HepG2 (cell line): ENCODE measurements at regions not wholly inside any gene's neighbourhood (a gene's known extent, or its start where the extent isn't known, plus 50 kb on each side); places are given as distances from the start of the nearest gene placed in this dataset.

Experiments
- ATAC-seq: fragments of 200-7000 bp; cut with Tn5 transposase; 3 replicates; pipeline ENCODE4 v1.9.1; 2020; ENCODE audit warnings: mild to moderate bottlenecking, moderate library complexity
- BruUV-seq: library from RNA; stranded (reverse); fragments of 400-500 nt; replicated peaks from 2 replicates; lab custom pipeline; 2021; lab: Mats Ljungman, UMichigan
- CTCF ChIA-PET: fragments of 300-600 bp; formaldehyde crosslinking; extraction: SDS; loops from one replicate; lab custom pipeline; 2021; ENCODE audit warnings: low total read pairs, inconsistent platforms, low intra/inter-chr PET ratio; lab: Yijun Ruan, JAX
- POLR2A ChIA-PET: fragments of 350-600 bp; sonication (Branson Sonifier 250); formaldehyde crosslinking; loops from one replicate; lab custom pipeline; 2020; ENCODE audit warnings: antibody characterized with exemption, inconsistent platforms; lab: Yijun Ruan, JAX
- DNase-seq: peaks from one replicate; pipeline ENCODE4 v3.0.0-alpha.2; 2015; ENCODE audit warnings: low spot score
- FAIRE-seq: peaks from 3 replicates; lab custom pipeline; 2011; peaks lifted over from hg19 to GRCh38; lab: Jason Lieb, UNC
- H2AFZ ChIP-seq: one replicate; pipeline ENCODE4 v1.6.1; 2011; ENCODE audit warnings: low read length, inconsistent platforms
- H3K27ac ChIP-seq: fragments of 300-600 bp; 3 replicates; pipeline ENCODE4 v1.8.0; 2011; ENCODE audit warnings: mixed run types, mild to moderate bottlenecking, mixed read lengths, low read length, inconsistent platforms; ENCODE audit not compliant: insufficient read depth; ENCODE audit errors: extremely low read length
- H3K27me3 ChIP-seq, 2 experiments: fragments of 200-600 bp in 1 of 2; 2 replicates in 1 of 2; 3 replicates in 1 of 2; pipeline versions ENCODE4 v1.6.0 to v1.8.0; 2011; ENCODE audit warnings: low read length in 2 of 2, mild to moderate bottlenecking in 2 of 2, moderate library complexity in 2 of 2, inconsistent platforms in 1 of 2; ENCODE audit not compliant: insufficient read depth in 2 of 2, control insufficient read depth in 1 of 2
- H3K36me3 ChIP-seq, 2 experiments: fragments of 200-600 bp in 1 of 2; replicated peaks in 1 of 2; 2 replicates in 1 of 2; 3 replicates in 1 of 2; pipeline versions ENCODE4 v1.5.1 to v1.8.0; 2011; ENCODE audit warnings: low read length in 2 of 2, inconsistent platforms in 1 of 2; ENCODE audit not compliant: insufficient read depth in 2 of 2, control insufficient read depth in 1 of 2
- H3K4me1 ChIP-seq: 2 replicates; pipeline ENCODE4 v1.5.1; 2012; ENCODE audit warnings: low read length, inconsistent platforms; ENCODE audit not compliant: insufficient read depth
- H3K4me2 ChIP-seq: 2 replicates; pipeline ENCODE4 v1.6.0; 2011; ENCODE audit warnings: low read depth, low read length, inconsistent platforms
- H3K4me3 ChIP-seq, 3 experiments: fragments of 200-600 bp in 1 of 3; sonication (generic), shearing (Covaris generic) in 1 of 3; replicated peaks in 1 of 3; 2 replicates each; pipeline ENCODE4 v1.5.1; 2011 to 2016; ENCODE audit warnings: low read length in 3 of 3, inconsistent platforms in 2 of 3, low read depth in 2 of 3, mild to moderate bottlenecking in 2 of 3, control low read depth in 1 of 3, mixed read lengths in 1 of 3; ENCODE audit not compliant: insufficient read depth in 1 of 3
- H3K79me2 ChIP-seq: one replicate; pipeline ENCODE4 v1.6.1; 2011; ENCODE audit warnings: low read length, inconsistent platforms; ENCODE audit not compliant: insufficient read depth
- H3K9ac ChIP-seq: 2 replicates; pipeline ENCODE4 v1.6.0; 2011; ENCODE audit warnings: mild to moderate bottlenecking, low read depth, low read length, inconsistent platforms; ENCODE audit not compliant: insufficient read depth
- H3K9me3 ChIP-seq: 2 replicates; pipeline ENCODE4 v1.5.1; 2012; ENCODE audit warnings: mild to moderate bottlenecking, low read length
- H4K20me1 ChIP-seq: 2 replicates; pipeline ENCODE4 v1.6.0; 2011; ENCODE audit warnings: inconsistent platforms, mild to moderate bottlenecking, low read length, moderate library complexity; ENCODE audit not compliant: insufficient read depth
- IRF2 ChIP-seq: IDR thresholded peaks from 2 replicates; pipeline ENCODE4 v1.6.1; 2018; ENCODE audit warnings: missing genetic modification reagents, missing compliant biosample characterization
- MATR3 ChIP-seq: sonication (generic); formaldehyde crosslinking; IDR thresholded peaks from 2 replicates; pipeline ENCODE4 v1.4.0; 2020; ENCODE audit warnings: missing genetic modification reagents
- MYPOP ChIP-seq: sonication (generic); formaldehyde crosslinking; IDR thresholded peaks from 2 replicates; pipeline ENCODE4 v1.8.1; 2023; ENCODE audit warnings: mild to moderate bottlenecking, moderate library complexity, missing genetic modification reagents
- PCBP1 ChIP-seq: fragments of 200-400 bp; formaldehyde crosslinking; IDR thresholded peaks from 2 replicates; pipeline ENCODE4 v1.6.1; 2017; ENCODE audit warnings: mild to moderate bottlenecking, low read depth, low read length, borderline replicate concordance
- RAD21 ChIP-seq: fragments of 450-650 bp; formaldehyde crosslinking; IDR thresholded peaks from 2 replicates; pipeline ENCODE4 v1.5.0; 2020; ENCODE audit warnings: mild to moderate bottlenecking
- SALL1 ChIP-seq: sonication (generic); formaldehyde crosslinking; IDR thresholded peaks from 2 replicates; pipeline ENCODE4 v1.8.0; 2022; ENCODE audit warnings: mild to moderate bottlenecking, missing genetic modification reagents
- SMC3 ChIP-seq: IDR thresholded peaks from 2 replicates; pipeline ENCODE4 v1.6.1; 2011; ENCODE audit warnings: low read length, improper control_type of control experiment
- TP53 ChIP-seq: sonication (generic); formaldehyde crosslinking; conservative IDR thresholded peaks from 2 replicates; pipeline ENCODE4 v1.4.0; 2020; ENCODE audit warnings: missing genetic modification reagents
- XRCC5 ChIP-seq: fragments of 200-400 bp; formaldehyde crosslinking; optimal IDR thresholded peaks from 2 replicates; pipeline ENCODE3; 2017; ENCODE audit warnings: mild to moderate bottlenecking, low read length
- ZNF784 ChIP-seq: sonication (generic); formaldehyde crosslinking; IDR thresholded peaks from 2 replicates; pipeline ENCODE4 v1.5.1; 2020; ENCODE audit warnings: missing genetic modification reagents, mild to moderate bottlenecking, borderline replicate concordance
- WGBS: methylation state at CpG from one replicate; pipeline ENCODE4 v1.1.6; 2017; ENCODE audit warnings: low lambda C conversion rate; 5-methylcytosine and 5-hydroxymethylcytosine counted together
- in situ Hi-C: cut with HindIII; loops from 2 replicates; pipeline ENCODE4 v1.10.0; 2017; ENCODE audit warnings: low pct_unique_long_range_greater_than_20kb; ENCODE audit not compliant: extremely low pct_ligation_motif_present
- intact Hi-C: fragments of 100-400 bp; cut with micrococcal nuclease; formaldehyde crosslinking; loops from one replicate; pipeline ENCODE4 v1.10.0; 2022; ENCODE audit not compliant: unreplicated experiment
- TF ChIP-seq, protein P1 (sequence below): IDR thresholded peaks from 2 replicates; pipeline ENCODE4 v1.6.1; 2016; ENCODE audit warnings: missing biosample characterization, missing genetic modification reagents, low read depth
- TF ChIP-seq, protein P2 (sequence below): IDR thresholded peaks from 2 replicates; pipeline ENCODE4 v1.6.1; 2016; ENCODE audit warnings: missing compliant biosample characterization, missing genetic modification reagents, borderline replicate concordance
- TF ChIP-seq, protein P3 (sequence below): sonication (generic); formaldehyde crosslinking; IDR thresholded peaks from 2 replicates; pipeline ENCODE4 v1.4.0; 2020; ENCODE audit warnings: missing genetic modification reagents, borderline replicate concordance

DNA sequence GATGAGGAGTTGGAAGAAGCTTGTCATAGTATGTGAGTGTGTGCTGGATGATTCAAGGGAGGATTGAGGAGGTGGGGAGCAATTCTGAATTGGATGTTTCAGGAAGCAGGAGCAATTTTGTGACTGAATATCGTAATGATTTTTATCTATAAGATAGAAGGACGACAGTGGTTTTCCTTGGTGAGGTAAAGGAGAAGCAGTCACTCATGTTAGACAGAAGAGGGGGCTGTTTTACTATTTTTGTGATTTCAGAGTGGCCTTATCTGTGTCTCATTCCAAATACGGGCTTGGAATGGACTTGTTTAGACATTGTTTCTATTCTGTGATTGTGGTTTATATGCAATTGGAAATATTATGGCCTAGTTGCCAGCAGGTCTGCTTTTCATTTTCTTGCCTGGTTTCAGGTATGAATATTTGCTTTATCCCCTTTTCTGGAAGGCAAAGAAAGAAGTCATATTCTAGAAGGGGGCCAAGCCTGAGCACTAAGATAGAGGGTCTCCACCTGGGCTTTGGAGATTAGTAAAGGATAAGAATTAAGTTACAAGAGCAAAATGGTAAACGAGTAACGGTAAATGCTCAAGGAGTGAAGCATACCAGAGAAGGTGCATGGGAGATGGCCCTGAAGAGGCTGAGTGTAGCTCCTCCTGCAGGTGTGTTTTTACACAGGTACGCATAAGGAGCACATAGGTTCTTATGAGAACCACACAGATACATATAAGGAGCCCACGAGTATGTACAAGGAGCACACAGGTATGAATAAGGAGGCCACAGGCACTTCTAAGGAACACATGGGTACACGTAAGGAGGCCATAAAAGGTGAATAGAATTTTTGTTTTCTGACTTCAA lies 124.6 kb upstream of the KCNAB1 start:
- intact Hi-C loops = loop anchor here (1.0 kb wide), 2 partner anchors 155 to 387 kb away; no protein-coding TSS in a partner anchor
- no TSS peak for BruUV-seq
- TF ChIP-seq SMC3 = peak; percentile 51; the same call in 1 of the 2 replicates
- TF ChIP-seq TP53 (CRISPR knock-in tag) = no peak
- TF ChIP-seq SALL1 (CRISPR knock-in tag) = no peak
- TF ChIP-seq, protein P1, sequence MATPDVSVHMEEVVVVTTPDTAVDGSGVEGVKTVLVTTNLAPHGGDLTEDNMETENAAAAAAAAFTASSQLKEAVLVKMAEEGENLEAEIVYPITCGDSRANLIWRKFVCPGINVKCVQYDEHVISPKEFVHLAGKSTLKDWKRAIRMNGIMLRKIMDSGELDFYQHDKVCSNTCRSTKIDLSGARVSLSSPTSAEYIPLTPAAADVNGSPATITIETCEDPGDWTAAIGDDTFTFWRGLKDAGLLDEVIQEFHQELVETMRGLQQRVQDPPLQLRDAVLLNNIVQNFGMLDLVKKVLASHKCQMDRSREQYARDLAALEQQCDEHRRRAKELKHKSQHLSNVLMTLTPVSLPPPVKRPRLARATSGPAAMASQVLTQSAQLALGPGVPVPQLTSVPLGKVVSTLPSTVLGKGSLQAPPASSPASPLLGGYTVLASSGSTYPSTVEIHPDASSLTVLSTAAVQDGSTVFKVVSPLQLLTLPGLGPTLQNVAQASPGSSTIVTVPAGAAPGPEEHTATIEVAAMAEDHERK = no peak
- no peak for TF ChIP-seq IRF2 (CRISPR knock-in tag)
- no peak for TF ChIP-seq PCBP1
- no peak for TF ChIP-seq MYPOP (CRISPR knock-in tag)
- no peak for TF ChIP-seq MATR3 (CRISPR knock-in tag)
- TF ChIP-seq XRCC5 = no peak
- TF ChIP-seq, protein P2, sequence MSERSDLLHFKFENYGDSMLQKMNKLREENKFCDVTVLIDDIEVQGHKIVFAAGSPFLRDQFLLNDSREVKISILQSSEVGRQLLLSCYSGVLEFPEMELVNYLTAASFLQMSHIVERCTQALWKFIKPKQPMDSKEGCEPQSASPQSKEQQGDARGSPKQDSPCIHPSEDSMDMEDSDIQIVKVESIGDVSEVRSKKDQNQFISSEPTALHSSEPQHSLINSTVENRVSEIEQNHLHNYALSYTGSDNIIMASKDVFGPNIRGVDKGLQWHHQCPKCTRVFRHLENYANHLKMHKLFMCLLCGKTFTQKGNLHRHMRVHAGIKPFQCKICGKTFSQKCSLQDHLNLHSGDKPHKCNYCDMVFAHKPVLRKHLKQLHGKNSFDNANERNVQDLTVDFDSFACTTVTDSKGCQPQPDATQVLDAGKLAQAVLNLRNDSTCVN = no peak
- TF ChIP-seq, protein P3, sequence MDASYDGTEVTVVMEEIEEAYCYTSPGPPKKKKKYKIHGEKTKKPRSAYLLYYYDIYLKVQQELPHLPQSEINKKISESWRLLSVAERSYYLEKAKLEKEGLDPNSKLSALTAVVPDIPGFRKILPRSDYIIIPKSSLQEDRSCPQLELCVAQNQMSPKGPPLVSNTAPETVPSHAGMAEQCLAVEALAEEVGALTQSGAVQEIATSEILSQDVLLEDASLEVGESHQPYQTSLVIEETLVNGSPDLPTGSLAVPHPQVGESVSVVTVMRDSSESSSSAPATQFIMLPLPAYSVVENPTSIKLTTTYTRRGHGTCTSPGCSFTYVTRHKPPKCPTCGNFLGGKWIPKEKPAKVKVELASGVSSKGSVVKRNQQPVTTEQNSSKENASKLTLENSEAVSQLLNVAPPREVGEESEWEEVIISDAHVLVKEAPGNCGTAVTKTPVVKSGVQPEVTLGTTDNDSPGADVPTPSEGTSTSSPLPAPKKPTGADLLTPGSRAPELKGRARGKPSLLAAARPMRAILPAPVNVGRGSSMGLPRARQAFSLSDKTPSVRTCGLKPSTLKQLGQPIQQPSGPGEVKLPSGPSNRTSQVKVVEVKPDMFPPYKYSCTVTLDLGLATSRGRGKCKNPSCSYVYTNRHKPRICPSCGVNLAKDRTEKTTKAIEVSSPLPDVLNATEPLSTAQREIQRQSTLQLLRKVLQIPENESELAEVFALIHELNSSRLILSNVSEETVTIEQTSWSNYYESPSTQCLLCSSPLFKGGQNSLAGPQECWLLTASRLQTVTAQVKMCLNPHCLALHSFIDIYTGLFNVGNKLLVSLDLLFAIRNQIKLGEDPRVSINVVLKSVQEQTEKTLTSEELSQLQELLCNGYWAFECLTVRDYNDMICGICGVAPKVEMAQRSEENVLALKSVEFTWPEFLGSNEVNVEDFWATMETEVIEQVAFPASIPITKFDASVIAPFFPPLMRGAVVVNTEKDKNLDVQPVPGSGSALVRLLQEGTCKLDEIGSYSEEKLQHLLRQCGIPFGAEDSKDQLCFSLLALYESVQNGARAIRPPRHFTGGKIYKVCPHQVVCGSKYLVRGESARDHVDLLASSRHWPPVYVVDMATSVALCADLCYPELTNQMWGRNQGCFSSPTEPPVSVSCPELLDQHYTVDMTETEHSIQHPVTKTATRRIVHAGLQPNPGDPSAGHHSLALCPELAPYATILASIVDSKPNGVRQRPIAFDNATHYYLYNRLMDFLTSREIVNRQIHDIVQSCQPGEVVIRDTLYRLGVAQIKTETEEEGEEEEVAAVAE (CRISPR knock-in tag) = no peak
- peak; percentile 62 for TF ChIP-seq RAD21 (CRISPR knock-in tag)
- no peak for TF ChIP-seq ZNF784 (CRISPR knock-in tag)

More for the DNA sequence above, 124.6 kb upstream of the KCNAB1 start:
- Histone ChIP-seq H2AFZ (no peak overlapping the region), H4K20me1 (no peaks in the 10 kb centered on the region), H3K79me2 (no peaks in the 10 kb centered on the region), H3K9me3 (no peaks in the 10 kb centered on the region), H3K4me1 (no peaks in the 10 kb centered on the region), H3K4me3 (no peak overlapping the region), H3K27me3 (no peaks in the 10 kb centered on the region), H3K36me3 (no peaks in the 10 kb centered on the region), H3K9ac (no peak overlapping the region), H3K27ac (no peak overlapping the region), H3K4me2 (no peak overlapping the region)
- in situ Hi-C loops = no loop called here
- ChIA-PET CTCF (interaction anchor here (0.8 to 1.3 kb wide), 3 partner anchors 156 to 1085 kb away, joined by 3 to 12 read pairs (median 5); no protein-coding TSS in a partner anchor), POLR2A (no interaction called here)
- 25% methylated on average over 8 of the region's 8 CpGs for WGBS
- ATAC-seq (peak; percentile 95), DNase-seq (peak; percentile 41), FAIRE-seq (peak; percentile 71)
